WTC11 (cell line): ENCODE measurements at regions not wholly inside any gene's neighbourhood (a gene's known extent, or its start where the extent isn't known, plus 50 kb on each side); places are given as distances from the start of the nearest gene placed in this dataset.

Source experiments
- ATAC-seq: fragments of 200-7000 bp; cut with Tn5 transposase; 2 replicates; pipeline ENCODE4 v1.10.0; 2021; ENCODE audit warnings: mild to moderate bottlenecking, moderate library complexity
- CTCF ChIA-PET: fragments of 300-600 bp; sonication (Branson Sonifier 250); formaldehyde crosslinking; loops from one replicate; lab custom pipeline; 2021; ENCODE audit warnings: antibody characterized with exemption; lab: Charles Lee
- POLR2A ChIA-PET: fragments of 350-600 bp; sonication (Branson Sonifier 250); formaldehyde crosslinking; loops from one replicate; lab custom pipeline; 2021; ENCODE audit warnings: antibody characterized with exemption; lab: Charles Lee
- DNase-seq: peaks from one replicate; pipeline ENCODE4 v3.0.0; 2021; ENCODE audit warnings: low spot score
- H3K27ac Mint-ChIP-seq: 2 replicates; pipeline ENCODE4 v1.8.0; 2021; ENCODE audit warnings: mixed read lengths
- H3K27me3 Mint-ChIP-seq: 2 replicates; pipeline ENCODE4 v1.8.0; 2021; ENCODE audit warnings: low read depth, mild to moderate bottlenecking, moderate library complexity, mixed read lengths
- H3K36me3 Mint-ChIP-seq: 2 replicates; pipeline ENCODE4 v1.8.0; 2021; ENCODE audit warnings: mixed read lengths
- H3K4me1 Mint-ChIP-seq: 2 replicates; pipeline ENCODE4 v1.8.0; 2022; ENCODE audit warnings: mixed read lengths
- H3K4me3 Mint-ChIP-seq: 2 replicates; pipeline ENCODE4 v1.8.0; 2021; ENCODE audit warnings: mild to moderate bottlenecking, moderate library complexity, mixed read lengths
- H3K9me3 Mint-ChIP-seq: 2 replicates; pipeline ENCODE4 v1.8.0; 2021; ENCODE audit warnings: mixed read lengths
- EMX1 ChIP-seq: fragments of 250-450 bp; sonication (Bioruptor Pico); IDR thresholded peaks from 2 replicates; pipeline ENCODE4 v1.8.0; 2021; ENCODE audit warnings: mild to moderate bottlenecking
- GTF2I ChIP-seq: fragments of 250-450 bp; sonication (Bioruptor Pico); conservative IDR thresholded peaks from 2 replicates; pipeline ENCODE4 v1.4.0; 2021; ENCODE audit warnings: mild to moderate bottlenecking
- SMAD3 ChIP-seq: sonication (generic); formaldehyde crosslinking; IDR thresholded peaks from 2 replicates; pipeline ENCODE4 v1.8.0; 2022; ENCODE audit warnings: missing genetic modification reagents, mild to moderate bottlenecking, borderline replicate concordance
- TCF7 ChIP-seq: sonication (generic); formaldehyde crosslinking; IDR thresholded peaks from 2 replicates; pipeline ENCODE4 v1.8.0; 2022; ENCODE audit warnings: mild to moderate bottlenecking, low read depth, missing genetic modification reagents, moderate library complexity
- ZNF121 ChIP-seq: sonication (generic); formaldehyde crosslinking; IDR thresholded peaks from 2 replicates; pipeline ENCODE4 v1.8.0; 2023; ENCODE audit warnings: missing genetic modification reagents
- TF ChIP-seq, protein P1 (sequence below): sonication (generic); formaldehyde crosslinking; IDR thresholded peaks from 2 replicates; pipeline ENCODE4 v1.8.1; 2023; ENCODE audit warnings: mild to moderate bottlenecking, missing genetic modification reagents, borderline replicate concordance
- TF ChIP-seq, protein P2 (sequence below): sonication (generic); formaldehyde crosslinking; IDR thresholded peaks from 2 replicates; pipeline ENCODE4 v1.8.1; 2022; ENCODE audit warnings: low read depth, mild to moderate bottlenecking, moderate library complexity, missing genetic modification reagents, borderline replicate concordance
- TF ChIP-seq, protein P3 (sequence below): sonication (generic); formaldehyde crosslinking; IDR thresholded peaks from 2 replicates; pipeline ENCODE4 v1.8.0; 2022; ENCODE audit warnings: missing genetic modification reagents
- TF ChIP-seq, protein P4 (sequence below): sonication (generic); formaldehyde crosslinking; IDR thresholded peaks from 2 replicates; pipeline ENCODE4 v1.8.1; 2023; ENCODE audit warnings: mild to moderate bottlenecking, missing genetic modification reagents
- TF ChIP-seq, protein P5 (sequence below): sonication (generic); formaldehyde crosslinking; IDR thresholded peaks from 2 replicates; pipeline ENCODE4 v1.8.1; 2023; ENCODE audit warnings: mild to moderate bottlenecking, missing genetic modification reagents, moderate library complexity
- TF ChIP-seq, protein P6 (sequence below): fragments of 250-450 bp; sonication (Bioruptor Pico); IDR thresholded peaks from 2 replicates; pipeline ENCODE4 v2.1.2; 2022; ENCODE audit warnings: mild to moderate bottlenecking, moderate library complexity

DNA sequence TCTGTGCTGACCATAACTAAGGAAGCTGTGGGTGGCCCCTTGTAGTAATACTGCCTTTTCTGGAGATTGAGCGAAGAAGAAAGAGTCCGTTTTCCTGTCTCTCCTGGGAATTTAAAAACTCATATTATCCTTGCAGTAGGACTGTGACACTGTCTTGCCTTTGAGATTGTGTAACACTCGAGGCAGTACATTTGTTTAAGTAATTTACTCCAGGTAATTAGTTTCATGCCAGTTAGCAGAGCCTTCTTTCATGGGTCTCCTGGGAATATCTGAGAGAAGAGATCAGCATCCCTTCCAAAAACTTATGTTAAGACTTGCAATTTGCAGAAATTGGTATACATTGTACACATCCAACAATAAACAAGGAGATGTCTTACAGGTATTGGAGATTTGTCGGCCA, 405.6 kb downstream of the DMRT2 start (continued):
- TF ChIP-seq ZNF121 (CRISPR knock-in tag) = no peak
- TF ChIP-seq, all 79 proteins: peak for 0

DNA sequence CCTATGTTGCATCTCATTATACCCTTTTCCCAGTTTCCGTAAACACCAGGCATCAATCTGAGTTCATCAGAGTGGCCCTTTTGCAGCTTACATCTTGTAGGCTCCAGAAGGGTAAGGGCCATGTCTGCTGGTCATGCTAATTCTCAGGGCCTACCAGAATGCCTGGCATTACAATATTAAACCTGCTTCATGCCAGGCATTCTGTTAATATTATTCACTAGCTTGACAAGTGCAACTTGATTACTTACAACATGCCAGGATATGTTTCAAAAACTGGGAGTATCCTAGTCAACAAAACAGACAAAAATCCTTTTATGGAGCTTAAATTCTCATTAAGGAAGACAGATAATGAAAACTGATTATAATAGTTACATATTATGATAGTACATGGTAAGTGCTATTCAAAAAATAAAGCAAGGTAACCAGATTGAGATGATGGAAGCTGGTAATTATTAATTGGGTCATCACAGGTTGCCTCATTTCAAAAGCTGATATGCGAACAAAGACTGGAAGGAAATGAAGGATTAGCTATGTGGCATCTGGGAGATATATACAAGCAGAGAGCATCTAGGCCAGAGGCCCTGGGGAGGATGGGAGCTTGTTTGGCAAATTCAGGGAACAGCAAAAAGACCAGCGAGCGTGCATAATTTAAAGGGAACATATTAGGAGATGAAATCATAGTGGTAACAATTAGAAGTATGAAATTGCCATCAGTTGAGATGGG, 406.3 kb downstream of the DMRT2 start:
- Mint-ChIP-seq H3K9me3 (peaks cover 7% of the 10 kb centered on the region), H3K27ac (no peak overlapping the region), H3K36me3 (no peaks in the 10 kb centered on the region), H3K27me3 (no peaks in the 10 kb centered on the region), H3K4me3 (no peak overlapping the region), H3K4me1 (peaks cover 11% of the 10 kb centered on the region)
- no peak for DNase-seq
- CTCF ChIA-PET = interaction anchor here (0.5 to 1.4 kb wide), 2 partner anchors 447 to 561 kb away, joined by 3 read pairs; no protein-coding TSS in a partner anchor
- POLR2A ChIA-PET = no interaction called here
- ATAC-seq = no peak
- TF ChIP-seq, protein P1, sequence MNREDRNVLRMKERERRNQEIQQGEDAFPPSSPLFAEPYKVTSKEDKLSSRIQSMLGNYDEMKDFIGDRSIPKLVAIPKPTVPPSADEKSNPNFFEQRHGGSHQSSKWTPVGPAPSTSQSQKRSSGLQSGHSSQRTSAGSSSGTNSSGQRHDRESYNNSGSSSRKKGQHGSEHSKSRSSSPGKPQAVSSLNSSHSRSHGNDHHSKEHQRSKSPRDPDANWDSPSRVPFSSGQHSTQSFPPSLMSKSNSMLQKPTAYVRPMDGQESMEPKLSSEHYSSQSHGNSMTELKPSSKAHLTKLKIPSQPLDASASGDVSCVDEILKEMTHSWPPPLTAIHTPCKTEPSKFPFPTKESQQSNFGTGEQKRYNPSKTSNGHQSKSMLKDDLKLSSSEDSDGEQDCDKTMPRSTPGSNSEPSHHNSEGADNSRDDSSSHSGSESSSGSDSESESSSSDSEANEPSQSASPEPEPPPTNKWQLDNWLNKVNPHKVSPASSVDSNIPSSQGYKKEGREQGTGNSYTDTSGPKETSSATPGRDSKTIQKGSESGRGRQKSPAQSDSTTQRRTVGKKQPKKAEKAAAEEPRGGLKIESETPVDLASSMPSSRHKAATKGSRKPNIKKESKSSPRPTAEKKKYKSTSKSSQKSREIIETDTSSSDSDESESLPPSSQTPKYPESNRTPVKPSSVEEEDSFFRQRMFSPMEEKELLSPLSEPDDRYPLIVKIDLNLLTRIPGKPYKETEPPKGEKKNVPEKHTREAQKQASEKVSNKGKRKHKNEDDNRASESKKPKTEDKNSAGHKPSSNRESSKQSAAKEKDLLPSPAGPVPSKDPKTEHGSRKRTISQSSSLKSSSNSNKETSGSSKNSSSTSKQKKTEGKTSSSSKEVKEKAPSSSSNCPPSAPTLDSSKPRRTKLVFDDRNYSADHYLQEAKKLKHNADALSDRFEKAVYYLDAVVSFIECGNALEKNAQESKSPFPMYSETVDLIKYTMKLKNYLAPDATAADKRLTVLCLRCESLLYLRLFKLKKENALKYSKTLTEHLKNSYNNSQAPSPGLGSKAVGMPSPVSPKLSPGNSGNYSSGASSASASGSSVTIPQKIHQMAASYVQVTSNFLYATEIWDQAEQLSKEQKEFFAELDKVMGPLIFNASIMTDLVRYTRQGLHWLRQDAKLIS = no peak
- TF ChIP-seq GTF2I (CRISPR knock-in tag) = no peak
- TF ChIP-seq, protein P2, sequence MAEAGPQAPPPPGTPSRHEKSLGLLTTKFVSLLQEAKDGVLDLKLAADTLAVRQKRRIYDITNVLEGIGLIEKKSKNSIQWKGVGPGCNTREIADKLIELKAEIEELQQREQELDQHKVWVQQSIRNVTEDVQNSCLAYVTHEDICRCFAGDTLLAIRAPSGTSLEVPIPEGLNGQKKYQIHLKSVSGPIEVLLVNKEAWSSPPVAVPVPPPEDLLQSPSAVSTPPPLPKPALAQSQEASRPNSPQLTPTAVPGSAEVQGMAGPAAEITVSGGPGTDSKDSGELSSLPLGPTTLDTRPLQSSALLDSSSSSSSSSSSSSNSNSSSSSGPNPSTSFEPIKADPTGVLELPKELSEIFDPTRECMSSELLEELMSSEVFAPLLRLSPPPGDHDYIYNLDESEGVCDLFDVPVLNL (CRISPR knock-in tag) = no peak

DNA sequence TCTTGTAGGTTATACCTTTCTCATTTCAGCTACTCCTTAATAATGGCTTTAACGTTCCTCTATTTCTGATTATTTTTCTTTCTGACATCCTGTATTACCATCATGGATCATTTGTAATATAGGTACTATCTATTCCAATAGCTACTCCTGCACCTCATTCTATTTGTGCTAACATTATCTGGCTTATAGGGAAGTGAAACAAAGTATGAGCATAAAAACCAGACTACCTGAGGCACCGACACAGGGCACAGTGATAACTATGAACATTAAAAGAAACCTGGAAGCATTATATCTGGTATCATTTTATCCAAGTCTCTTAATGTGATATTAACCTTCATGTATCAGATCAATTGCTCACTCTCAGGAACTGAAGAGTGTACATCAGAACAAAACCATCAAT, 407.3 kb downstream of the DMRT2 start:
- Mint-ChIP-seq H3K36me3 (no peaks in the 10 kb centered on the region), H3K27ac (no peak overlapping the region), H3K9me3 (no peaks in the 10 kb centered on the region), H3K4me1 (peaks cover 15% of the 10 kb centered on the region), H3K27me3 (no peaks in the 10 kb centered on the region), H3K4me3 (no peak overlapping the region)
- ATAC-seq = no peak
- ChIA-PET POLR2A (no interaction called here), CTCF (interaction anchor here (1.4 kb wide), 1 partner anchor 448 kb away, joined by 3 read pairs; no protein-coding TSS in a partner anchor)
- no peak for DNase-seq
- TF ChIP-seq, protein P3, sequence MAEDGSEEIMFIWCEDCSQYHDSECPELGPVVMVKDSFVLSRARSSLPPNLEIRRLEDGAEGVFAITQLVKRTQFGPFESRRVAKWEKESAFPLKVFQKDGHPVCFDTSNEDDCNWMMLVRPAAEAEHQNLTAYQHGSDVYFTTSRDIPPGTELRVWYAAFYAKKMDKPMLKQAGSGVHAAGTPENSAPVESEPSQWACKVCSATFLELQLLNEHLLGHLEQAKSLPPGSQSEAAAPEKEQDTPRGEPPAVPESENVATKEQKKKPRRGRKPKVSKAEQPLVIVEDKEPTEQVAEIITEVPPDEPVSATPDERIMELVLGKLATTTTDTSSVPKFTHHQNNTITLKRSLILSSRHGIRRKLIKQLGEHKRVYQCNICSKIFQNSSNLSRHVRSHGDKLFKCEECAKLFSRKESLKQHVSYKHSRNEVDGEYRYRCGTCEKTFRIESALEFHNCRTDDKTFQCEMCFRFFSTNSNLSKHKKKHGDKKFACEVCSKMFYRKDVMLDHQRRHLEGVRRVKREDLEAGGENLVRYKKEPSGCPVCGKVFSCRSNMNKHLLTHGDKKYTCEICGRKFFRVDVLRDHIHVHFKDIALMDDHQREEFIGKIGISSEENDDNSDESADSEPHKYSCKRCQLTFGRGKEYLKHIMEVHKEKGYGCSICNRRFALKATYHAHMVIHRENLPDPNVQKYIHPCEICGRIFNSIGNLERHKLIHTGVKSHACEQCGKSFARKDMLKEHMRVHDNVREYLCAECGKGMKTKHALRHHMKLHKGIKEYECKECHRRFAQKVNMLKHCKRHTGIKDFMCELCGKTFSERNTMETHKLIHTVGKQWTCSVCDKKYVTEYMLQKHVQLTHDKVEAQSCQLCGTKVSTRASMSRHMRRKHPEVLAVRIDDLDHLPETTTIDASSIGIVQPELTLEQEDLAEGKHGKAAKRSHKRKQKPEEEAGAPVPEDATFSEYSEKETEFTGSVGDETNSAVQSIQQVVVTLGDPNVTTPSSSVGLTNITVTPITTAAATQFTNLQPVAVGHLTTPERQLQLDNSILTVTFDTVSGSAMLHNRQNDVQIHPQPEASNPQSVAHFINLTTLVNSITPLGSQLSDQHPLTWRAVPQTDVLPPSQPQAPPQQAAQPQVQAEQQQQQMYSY (CRISPR knock-in tag) = no peak
- TF ChIP-seq, protein P4, sequence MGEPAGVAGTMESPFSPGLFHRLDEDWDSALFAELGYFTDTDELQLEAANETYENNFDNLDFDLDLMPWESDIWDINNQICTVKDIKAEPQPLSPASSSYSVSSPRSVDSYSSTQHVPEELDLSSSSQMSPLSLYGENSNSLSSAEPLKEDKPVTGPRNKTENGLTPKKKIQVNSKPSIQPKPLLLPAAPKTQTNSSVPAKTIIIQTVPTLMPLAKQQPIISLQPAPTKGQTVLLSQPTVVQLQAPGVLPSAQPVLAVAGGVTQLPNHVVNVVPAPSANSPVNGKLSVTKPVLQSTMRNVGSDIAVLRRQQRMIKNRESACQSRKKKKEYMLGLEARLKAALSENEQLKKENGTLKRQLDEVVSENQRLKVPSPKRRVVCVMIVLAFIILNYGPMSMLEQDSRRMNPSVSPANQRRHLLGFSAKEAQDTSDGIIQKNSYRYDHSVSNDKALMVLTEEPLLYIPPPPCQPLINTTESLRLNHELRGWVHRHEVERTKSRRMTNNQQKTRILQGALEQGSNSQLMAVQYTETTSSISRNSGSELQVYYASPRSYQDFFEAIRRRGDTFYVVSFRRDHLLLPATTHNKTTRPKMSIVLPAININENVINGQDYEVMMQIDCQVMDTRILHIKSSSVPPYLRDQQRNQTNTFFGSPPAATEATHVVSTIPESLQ (CRISPR knock-in tag) = no peak

DNA sequence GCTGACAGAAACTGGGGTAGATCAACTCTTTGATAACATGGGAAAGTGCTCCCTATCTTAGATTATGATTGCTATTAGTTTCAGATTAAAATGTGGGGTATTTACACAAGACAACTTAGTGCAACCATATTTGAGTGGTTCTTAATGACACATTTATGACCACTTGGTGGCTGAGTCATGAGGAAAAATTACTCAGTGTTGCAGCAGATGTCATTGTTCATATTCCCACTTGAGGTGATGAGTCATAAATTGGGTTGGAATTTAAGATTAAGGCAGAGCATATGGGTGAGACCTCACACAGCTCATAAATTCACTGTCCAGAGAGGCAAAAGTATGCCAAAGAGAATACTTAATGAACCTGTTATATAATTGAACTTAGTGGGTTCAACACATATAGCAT, 408.3 kb downstream of the DMRT2 start:
- no peak overlapping the region for H3K27ac Mint-ChIP-seq
- H3K4me1 Mint-ChIP-seq = peaks cover 17% of the 10 kb centered on the region
- ChIA-PET POLR2A (no interaction called here), CTCF (no interaction called here)
- H3K27me3 Mint-ChIP-seq = no peaks in the 10 kb centered on the region
- H3K9me3 Mint-ChIP-seq = no peaks in the 10 kb centered on the region
- no peaks in the 10 kb centered on the region for H3K36me3 Mint-ChIP-seq
- no peak for DNase-seq
- H3K4me3 Mint-ChIP-seq = no peak overlapping the region
- ATAC-seq = no peak
- no peak for TF ChIP-seq TCF7
- TF ChIP-seq EMX1 (CRISPR knock-in tag) = no peak
- TF ChIP-seq, protein P5, sequence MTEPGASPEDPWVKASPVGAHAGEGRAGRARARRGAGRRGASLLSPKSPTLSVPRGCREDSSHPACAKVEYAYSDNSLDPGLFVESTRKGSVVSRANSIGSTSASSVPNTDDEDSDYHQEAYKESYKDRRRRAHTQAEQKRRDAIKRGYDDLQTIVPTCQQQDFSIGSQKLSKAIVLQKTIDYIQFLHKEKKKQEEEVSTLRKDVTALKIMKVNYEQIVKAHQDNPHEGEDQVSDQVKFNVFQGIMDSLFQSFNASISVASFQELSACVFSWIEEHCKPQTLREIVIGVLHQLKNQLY (CRISPR knock-in tag) = no peak
- TF ChIP-seq, protein P6, sequence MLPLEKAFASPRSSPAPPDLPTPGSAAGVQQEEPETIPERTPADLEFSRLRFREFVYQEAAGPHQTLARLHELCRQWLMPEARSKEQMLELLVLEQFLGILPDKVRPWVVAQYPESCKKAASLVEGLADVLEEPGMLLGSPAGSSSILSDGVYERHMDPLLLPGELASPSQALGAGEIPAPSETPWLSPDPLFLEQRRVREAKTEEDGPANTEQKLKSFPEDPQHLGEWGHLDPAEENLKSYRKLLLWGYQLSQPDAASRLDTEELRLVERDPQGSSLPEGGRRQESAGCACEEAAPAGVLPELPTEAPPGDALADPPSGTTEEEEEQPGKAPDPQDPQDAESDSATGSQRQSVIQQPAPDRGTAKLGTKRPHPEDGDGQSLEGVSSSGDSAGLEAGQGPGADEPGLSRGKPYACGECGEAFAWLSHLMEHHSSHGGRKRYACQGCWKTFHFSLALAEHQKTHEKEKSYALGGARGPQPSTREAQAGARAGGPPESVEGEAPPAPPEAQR = no peak
- TF ChIP-seq, protein P3 (CRISPR knock-in tag) = no peak
- no peak for TF ChIP-seq SMAD3 (CRISPR knock-in tag)
